DND-41 (cell line): ENCODE measurements at regions not wholly inside any gene's neighbourhood (a gene's known extent, or its start where the extent isn't known, plus 50 kb on each side); places are given as distances from the start of the nearest gene placed in this dataset.

Experiments used
- CTCF ChIP-seq: IDR thresholded peaks from 2 replicates; pipeline ENCODE4 v1.5.1; 2012; ENCODE audit warnings: borderline replicate concordance, low read length, moderate library complexity, mild to moderate bottlenecking; ENCODE audit not compliant: poor library complexity, severe bottlenecking; ENCODE audit errors: extremely low read depth
- EZH2 ChIP-seq: IDR thresholded peaks from 3 replicates; pipeline ENCODE4 v1.6.1; 2012; ENCODE audit warnings: borderline replicate concordance, low read depth, mild to moderate bottlenecking, moderate library complexity, low read length, inconsistent platforms; ENCODE audit not compliant: severe bottlenecking

GRCh38 chr5:9801908-9802307 is 171.8 kb upstream of the TAS2R1 start:
- no peak for TF ChIP-seq CTCF
- TF ChIP-seq EZH2: no peak
